HG02973 (cell line): ENCODE measurements at regions not wholly inside any gene's neighbourhood (a gene's known extent, or its start where the extent isn't known, plus 50 kb on each side); places are given as distances from the start of the nearest gene placed in this dataset.

Experiments
- ATAC-seq: cut with Tn5 transposase; IDR thresholded peaks from one replicate; pipeline ENCODE4 v1.9.1; 2021; ENCODE audit warnings: moderate library complexity; ENCODE audit not compliant: unreplicated experiment

DNA sequence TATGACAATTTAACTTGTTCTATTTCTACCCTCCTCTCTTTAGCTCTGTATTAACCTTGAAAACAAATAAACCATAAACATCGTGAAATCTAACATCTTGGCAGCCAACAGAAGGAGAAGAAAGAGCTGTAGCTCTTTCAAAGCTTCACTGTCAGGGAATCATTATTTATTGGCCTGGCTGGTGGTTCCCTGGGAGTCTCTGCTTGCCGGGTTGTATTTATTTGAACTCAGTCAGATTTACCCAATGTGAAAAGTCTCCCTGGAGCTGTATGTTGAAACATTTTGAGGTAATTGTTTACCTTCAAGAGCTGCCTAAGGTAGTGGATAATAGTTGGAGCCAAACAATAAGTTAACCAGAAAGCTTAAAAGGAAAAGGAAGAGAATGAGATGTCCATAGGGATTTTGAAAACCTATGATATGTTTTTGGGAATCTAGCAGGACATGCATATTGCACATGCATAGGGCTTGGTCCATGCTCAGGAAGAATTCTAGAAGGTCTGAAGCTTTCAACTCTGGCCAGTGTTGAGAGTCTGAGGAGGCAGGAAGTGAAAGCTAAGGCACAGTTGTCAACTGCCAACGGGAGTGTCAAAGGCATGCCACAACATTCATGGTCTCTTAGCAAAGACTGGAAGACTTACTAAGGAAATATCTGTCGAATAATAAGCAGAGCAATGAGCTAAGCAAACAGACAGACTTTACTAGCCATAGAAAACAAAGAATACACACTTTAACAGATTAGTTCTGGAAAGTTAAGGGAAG, 621.6 kb downstream of the PCDH7 start:
- ATAC-seq, result no peak

DNA sequence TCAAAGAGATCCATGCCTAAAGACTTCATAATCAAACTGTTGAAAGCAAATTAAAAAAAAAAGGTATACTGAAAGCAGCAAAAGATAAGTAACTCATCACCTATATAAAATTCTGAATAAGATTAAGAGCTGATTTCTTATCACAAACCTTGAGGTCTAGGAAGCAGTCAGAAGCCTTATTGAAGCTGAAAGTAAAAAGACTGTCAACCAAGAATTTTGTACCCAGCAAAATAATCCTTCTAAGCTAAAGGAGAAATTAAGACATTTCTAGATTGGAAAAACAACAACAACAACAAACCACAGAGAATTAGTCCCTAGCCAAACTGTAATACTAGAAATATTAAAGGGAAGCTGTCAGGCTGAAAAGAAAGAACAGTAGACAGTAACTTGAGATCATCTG, 622.9 kb downstream of the PCDH7 start:
- no peak for ATAC-seq

DNA sequence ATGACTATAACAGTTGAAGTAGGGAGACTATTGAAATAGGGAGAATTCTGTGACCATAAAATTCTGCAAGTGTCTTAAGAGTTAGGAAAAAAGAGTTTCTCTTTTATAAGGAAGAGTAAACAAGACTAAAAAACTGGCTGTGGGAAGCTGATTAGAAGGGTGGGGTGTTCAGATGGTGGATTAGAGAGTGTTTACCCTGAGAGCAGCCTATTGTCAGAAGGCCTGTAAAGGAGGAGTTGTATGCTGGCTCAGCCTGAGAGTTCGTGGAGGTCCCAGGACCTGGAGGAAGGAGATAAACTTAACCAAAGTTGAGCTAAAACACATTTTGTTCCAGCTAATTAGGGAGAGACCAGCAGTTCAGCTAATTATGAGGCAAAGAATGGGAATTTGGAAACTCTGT, 629.7 kb downstream of the PCDH7 start:
- no peak for ATAC-seq

DNA sequence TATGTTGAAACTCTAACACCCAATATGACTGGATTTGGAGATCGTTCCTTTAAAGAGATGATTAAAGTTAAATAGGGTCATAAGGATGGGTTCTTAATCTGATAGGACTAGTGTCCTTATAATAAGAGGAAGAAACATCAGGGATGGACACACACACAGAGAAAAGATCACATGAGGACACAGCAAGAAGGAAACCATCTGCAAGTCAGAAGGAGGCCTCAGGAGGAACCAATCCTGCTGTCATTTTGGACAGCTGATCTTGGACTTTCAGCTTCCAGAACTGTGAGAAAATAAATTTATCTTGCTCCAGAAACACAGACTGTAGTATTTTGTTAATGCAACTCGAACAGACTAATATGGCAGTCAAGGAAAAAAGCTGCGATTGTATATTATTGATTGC, 631.5 kb downstream of the PCDH7 start:
- no peak for ATAC-seq

DNA sequence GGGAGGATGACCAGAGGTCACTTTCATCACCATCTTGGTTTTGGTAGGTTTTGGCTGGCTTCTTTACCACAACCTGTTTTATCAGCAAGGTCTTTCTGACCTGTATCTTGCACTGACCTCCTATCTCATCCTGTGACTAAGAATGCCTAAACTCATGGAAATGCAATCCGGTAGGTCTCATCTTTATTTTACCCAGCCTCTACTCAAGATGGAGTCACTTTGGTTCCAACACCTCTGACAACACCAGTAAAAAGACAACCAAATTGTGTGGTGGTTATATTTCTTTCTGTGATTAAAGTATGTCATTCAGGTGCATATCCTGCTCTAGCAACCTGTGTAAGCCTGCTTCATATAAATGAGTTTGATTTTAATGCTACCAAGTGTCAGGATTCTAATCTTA, 636.7 kb downstream of the PCDH7 start:
- no peak for ATAC-seq

DNA sequence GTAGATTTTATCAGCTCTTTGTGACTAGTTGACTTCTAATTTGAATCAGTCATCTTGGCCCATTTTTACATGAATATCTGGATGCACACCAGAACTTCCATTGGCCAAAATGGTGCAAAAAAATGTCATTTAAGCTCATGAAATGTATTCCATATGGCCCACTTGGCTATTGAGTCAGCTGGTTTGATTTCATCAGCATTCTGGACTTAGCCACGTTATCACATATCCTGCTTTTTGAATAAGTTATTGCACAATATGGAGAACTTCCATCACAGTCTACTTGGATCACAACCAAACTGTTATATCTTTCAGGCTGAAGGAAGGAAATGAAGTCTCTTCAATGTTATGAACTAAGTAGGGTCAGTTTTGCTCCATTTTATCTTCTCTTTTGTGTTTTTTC, 640.6 kb downstream of the PCDH7 start:
- no peak for ATAC-seq

DNA sequence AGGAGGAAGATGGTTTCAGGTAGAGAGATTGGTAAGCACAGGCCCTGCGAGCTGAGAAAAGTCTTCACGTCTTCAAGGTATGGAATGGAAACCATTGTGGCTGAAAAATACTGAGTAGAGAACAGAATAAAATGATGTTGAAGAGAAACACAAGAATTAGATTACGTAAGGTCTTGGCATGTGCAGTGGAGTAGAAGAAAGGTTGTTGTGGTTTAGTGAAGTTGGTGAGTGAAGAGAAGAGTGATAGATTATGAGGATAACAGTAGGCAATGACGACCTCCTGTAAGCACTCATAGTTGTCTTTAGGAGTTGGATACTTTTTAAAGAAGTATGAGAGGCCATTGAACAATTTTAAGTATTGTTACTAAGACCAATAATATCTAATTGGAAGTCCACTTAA, 642.6 kb downstream of the PCDH7 start:
- no peak for ATAC-seq

DNA sequence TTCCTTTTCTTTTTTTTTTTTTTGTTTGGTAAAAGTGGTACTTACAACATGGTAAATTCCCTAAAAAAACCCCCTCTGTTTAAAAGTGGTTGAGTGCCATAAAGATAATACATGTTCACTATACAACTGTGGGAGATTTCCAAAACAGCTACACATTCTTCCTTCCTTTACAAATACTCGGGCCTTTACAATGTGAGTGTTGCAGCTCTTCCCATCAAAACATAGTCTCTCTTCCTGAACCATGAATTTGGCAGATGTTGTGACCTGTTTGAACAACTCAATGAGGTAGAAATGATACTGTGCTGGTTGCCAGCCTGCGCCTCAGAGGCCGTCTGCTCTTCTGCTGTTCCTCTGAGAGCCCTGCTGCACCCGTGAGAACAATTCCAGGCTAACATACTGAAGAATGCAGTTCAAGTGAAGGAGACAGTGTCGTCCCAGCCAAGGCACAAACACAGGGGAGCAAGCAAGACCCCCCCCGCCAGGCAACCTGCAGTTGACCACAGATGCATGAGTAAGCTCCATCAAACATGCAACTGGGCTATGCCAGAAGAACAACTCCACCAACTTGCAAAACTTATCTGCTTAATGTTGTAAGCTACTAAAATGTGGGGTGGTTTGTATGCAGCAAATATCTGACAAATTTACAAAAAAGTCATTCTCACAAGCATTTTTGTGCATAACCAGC, 645.0 kb downstream of the PCDH7 start:
- ATAC-seq, result no peak

DNA sequence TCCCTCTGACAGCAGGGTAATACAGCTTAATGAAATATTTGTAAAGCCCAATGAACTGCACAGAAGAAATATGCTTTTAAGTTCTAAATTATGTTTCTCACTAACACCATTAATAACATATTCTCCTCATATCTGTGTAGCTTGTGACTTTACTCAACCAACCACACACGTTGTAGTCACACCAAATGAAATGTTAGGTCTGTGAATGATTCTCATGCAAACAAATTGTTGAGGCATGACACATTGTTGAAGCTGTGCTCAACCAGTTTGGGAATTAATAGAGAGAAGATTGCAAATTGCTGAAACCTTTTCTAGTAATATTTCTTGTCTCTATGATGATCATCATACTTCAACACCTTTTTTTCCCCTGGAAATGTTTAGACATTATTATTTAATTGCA, 645.9 kb downstream of the PCDH7 start:
- ATAC-seq, result no peak

DNA sequence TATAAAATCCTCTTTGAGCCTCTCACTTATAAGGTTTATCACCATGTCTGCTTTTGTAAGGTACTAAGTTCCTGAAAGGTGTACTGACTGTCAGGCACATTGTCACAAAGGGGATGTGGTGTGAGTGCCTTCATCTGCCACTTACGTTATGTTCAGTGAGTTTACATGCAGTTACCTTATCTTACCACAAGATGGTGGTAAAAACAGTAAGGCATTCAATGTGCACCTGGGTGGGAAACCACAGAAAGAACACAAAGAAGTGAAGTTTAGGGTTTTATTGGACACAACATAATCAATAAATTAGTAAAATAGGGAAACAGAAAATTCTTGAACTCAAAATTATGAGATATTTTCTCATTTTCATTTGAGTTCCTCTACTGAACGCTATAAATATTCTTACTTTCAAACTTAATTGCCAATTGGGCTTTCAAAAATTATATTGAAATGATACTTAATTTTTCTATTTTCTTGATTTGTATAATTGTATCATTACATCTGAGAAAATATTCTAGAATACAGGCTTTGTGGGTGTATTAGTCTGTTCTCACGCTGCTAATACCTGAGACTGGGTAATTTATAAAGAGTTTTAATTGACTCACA, 650.8 kb downstream of the PCDH7 start:
- peak; percentile 95 for ATAC-seq

DNA sequence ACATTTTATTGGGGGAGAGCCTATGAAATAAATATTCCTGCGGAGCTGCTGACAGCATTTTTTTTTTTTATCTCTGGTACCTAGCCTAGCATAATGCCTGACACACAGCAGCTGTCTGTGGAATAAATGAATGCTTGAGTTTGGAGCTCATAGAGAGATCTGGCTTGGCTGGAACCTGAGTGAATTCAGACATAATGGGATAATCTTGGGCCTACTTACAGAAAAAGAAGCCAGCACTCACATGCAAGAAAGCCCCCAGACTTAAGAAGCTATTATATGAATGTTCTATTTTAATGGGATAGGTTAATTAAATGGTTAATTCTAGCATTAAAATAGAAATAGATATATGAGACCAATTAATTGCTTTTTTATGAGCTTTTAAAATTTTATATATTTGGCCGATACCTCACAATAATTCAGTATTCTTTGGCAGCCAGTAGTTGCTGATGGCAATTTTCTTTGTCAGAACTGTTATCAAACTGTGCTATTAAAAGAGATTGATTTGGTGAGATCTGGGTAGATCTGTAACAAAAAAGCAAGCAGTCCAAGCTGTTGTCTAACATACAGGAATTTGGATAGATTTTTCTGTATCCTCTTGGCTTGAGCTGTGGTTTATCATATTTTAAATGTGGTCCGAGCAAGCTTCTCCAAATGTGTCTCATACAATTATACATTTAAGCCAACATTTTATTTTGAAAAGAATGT, 654.2 kb downstream of the PCDH7 start:
- no peak for ATAC-seq

DNA sequence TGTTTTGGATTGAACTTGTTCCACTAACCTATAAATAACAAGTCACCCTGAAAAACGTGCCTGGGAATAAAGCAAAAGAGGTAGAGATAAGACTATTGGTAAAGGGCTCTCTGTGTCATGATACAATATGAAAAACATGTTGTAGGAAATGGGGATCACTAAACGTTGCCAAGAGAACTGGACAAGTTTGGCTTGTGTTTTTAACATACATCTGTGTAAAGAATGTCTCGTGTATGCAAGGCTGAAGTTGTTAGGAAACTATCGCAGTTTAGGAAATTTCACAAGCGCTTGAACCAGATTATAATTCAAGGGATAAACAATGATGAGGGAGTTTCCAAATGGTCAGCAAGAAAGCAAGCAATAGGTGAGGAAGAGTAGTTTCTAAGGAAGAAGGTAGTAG, 655.8 kb downstream of the PCDH7 start:
- ATAC-seq, result no peak

DNA sequence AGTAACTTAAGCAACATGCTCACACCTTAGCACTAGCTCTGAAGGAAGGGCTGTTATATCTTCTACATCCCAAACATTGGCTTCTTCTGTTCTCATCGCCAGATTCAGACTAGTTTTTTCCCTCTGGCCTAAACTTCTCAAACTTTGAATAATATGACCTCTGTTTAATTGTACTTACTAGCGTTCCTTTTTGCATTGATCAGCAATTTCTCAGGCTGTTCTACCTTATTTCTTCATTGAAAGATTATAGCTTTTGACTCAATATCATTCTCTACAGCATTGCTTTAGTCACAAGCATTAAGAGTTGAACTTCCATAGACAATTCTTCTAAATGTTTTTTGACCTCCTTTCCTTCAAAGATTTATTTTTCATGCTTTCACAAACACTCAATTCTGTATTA, 659.2 kb downstream of the PCDH7 start:
- ATAC-seq, result no peak

DNA sequence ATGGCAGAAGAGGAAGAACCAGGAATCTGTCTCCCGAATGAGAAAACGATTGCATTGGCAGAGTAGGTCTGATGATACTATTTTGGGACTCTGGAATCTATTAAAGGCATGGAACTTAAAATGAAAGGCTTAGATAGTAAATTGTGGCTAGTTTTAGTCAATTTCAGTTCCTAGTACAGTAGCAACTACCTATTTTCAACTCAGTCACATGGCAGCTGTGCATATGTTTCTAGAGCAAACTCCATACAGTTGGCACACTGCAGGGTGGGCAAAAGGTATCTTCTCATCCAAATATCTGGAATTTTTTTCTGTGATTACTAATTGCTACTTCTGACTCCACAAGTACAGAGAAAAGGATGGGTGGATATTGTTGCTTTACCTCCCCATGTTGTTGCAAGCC, 663.6 kb downstream of the PCDH7 start:
- no peak for ATAC-seq

DNA sequence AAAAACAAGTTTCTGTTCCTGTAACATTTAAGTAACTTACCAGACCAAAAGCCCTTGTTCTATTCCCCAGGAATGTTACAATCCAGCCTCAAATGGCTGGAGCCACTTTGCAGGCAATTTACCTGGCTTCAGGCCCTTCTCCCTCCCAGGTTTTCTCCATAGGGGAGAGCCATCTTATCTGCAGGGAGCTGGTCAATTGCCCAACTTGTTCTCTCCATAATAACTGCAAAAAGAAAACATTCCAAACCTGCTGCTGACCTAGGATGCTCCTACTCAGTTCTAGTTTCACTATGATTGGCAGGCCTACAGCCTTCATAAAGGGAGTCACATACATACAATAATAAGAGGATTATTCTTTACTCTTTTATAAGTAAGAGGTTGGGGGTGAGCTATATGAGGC, 670.7 kb downstream of the PCDH7 start:
- no peak for ATAC-seq

DNA sequence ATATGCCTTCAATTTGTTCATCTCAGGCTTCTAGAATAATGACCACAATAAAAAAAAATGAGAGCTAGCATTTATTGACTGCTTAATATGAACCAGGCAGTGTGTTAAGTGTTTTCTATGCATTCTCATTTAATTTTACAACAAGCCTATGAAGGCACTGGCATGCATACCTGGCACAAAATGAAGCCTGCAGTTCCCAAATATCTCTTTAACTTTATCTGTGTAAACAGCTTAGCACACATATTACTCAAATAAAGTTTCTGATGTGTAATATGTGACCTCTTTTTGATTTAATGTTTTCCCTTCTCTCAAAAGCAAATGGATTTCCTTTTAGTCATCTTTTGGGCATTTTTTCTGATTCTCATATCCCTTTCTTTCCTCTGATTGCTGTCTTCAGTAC, 671.8 kb downstream of the PCDH7 start:
- ATAC-seq, result no peak

DNA sequence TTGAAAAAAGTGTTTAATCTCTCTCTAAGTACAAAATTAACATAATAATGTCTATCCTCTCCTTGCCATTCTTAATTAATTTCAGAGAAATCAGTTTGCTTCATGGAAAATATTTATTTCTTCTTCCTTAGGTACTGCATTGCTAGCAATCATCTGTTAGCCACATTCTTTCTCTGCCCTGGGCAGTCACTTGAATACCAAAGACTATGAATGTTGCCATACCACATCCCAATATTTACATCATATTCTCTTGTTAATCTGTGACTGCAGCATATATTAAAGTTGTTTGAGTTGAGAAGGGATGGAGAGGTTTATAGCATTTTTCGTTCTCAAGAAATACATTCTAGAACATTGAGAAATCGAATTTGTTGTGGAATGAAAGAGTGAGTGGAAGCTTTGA, 672.8 kb downstream of the PCDH7 start:
- ATAC-seq, result no peak

DNA sequence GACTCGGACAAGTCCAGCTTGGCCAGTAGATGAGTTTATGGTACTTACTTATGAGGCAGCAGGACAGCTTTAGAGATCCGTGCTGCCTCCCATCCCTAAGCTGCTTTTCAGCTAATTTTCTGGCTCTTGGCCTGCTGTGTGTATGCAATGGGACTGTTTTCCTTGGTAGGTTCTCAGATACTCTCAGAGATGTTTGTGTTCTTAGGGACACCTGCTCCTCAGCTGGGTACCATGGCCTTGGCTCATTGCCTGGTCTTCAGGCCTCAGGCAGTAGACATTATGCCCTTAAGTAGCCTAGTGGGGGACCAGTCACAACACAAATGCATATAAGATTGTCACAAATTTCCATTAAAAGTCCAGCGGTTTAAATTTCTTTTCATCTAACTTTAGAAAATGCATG, 688.0 kb downstream of the PCDH7 start:
- no peak for ATAC-seq

DNA sequence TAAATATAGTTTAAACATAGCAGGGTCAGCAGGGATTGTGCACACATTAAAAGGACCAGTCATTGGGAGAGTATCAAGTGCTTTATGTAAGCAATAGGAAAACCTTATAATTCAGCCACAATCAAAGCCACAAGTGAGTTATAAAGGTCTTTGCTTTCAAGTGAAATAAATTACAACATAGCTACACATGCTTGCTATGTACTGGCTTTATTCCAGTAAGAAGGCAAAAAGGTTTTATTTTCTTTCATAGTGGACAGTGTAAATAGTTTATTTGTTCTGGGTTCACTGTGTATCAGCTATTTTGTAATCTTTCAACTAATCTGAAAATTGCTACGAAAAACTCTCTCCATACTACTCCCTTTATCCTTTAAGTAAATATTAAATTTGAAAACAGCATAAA, 691.4 kb downstream of the PCDH7 start:
- ATAC-seq, result no peak

DNA sequence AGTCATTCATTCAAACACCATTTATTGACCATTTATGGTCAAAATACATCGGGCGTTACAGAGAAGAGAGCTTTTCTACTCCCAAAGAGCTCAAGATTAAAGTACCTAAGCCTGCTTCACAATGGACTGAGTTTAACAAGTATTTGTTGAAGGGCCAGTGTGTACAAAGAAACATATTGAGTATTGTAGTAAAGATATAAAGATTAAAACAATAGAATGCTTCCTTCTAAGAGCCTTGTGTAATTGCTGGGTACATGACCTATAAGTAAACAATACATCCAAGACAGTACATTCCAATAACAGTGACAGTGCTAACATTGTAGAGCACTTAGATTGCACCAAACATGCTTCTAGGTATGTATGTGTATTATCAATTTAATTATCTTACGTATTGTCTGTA, 695.5 kb downstream of the PCDH7 start:
- ATAC-seq, result no peak

DNA sequence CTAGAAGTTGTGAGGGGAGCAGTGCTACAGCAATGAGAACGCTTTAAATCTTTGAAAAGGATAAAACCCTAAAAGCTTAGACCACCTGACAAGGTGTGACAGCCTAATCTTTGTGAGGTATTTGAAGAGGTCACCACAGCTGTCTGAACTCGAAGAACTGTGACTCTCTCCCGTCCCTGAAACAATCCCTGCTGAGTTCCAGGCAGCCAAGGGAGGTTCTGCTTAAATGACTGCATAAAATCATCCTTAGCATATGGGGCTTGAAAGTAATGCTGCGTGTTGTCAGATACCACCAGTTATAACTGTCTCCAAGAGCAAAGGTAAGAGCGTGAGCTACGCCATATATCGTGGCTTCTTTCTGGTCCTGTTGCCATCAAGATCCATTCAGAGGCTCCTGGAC, 696.3 kb downstream of the PCDH7 start:
- ATAC-seq, result no peak

DNA sequence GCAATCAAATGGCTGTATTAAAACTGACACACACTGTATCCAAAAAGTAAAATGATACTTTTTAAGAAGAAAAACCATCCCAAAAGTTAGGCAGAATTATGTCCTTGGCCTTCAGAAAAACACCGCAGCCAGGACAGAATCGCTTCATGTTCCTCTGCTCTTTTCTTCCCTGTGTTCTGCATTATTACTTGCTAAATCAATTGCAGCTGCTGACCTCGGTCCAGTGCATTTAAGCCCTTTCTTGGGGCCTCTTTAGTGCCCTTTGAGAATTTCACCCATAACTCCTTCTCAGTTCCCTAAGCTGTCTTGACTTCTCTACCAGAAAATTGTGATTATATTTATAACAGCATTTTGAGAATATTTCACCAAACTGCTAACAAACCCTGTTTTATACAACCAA, 696.9 kb downstream of the PCDH7 start:
- ATAC-seq, result no peak
